PFSK-1 (cell line): ENCODE measurements at regions not wholly inside any gene's neighbourhood (a gene's known extent, or its start where the extent isn't known, plus 50 kb on each side); places are given as distances from the start of the nearest gene placed in this dataset.

Experiments
- FOXP2 ChIP-seq: optimal IDR thresholded peaks from 2 replicates; pipeline ENCODE3; 2011; ENCODE audit warnings: borderline replicate concordance, control low read depth, inconsistent platforms; ENCODE audit not compliant: insufficient read depth; ENCODE audit errors: extremely low read length, extremely low read depth
- POLR2AphosphoS5 ChIP-seq: IDR thresholded peaks from 2 replicates; pipeline ENCODE4 v1.6.1; 2012; ENCODE audit warnings: low read depth, mild to moderate bottlenecking, control low read depth, low read length, moderate library complexity
- SIN3A ChIP-seq: IDR thresholded peaks from 2 replicates; pipeline ENCODE4 v1.6.1; 2012; ENCODE audit warnings: mild to moderate bottlenecking, low read length, moderate library complexity, borderline replicate concordance; ENCODE audit not compliant: insufficient read depth
- TAF1 ChIP-seq: IDR thresholded peaks from 2 replicates; pipeline ENCODE4 v1.6.1; 2012; ENCODE audit warnings: low read length, control low read depth, borderline replicate concordance; ENCODE audit not compliant: insufficient read depth
- TF ChIP-seq, protein P1 (sequence below), 2 experiments: IDR thresholded peaks; 2 replicates each; pipeline versions ENCODE4 v1.6.1 to v1.8.0; 2011 to 2012; ENCODE audit warnings: low read depth in 2 of 2, low read length in 2 of 2, control low read depth in 1 of 2, inconsistent platforms in 1 of 2, mild to moderate bottlenecking in 1 of 2, moderate library complexity in 1 of 2; ENCODE audit not compliant: insufficient read depth in 1 of 2

DNA sequence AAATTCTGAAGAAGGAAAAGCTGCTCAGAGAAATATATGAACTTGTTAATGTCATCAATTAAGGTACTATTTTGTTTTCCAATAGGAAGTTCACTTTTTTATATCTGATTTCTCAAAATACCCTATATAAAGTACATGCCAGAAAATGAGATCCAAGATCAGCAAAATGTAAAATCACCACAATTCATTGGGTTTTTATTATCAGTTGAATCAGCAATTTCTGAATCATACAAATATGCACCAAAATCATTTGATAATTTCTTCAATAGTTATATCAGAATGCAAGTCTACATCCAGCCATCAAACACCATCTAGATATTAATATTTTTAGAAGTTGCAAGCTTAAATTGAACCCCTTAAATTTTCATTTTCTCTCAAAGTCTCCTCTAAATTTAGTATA is 1293.4 kb upstream of the NCAM2 start:
- no peak for TF ChIP-seq FOXP2
- TF ChIP-seq POLR2AphosphoS5 = no peak
- no peak for TF ChIP-seq TAF1
- no peak for TF ChIP-seq SIN3A
- TF ChIP-seq, protein P1, sequence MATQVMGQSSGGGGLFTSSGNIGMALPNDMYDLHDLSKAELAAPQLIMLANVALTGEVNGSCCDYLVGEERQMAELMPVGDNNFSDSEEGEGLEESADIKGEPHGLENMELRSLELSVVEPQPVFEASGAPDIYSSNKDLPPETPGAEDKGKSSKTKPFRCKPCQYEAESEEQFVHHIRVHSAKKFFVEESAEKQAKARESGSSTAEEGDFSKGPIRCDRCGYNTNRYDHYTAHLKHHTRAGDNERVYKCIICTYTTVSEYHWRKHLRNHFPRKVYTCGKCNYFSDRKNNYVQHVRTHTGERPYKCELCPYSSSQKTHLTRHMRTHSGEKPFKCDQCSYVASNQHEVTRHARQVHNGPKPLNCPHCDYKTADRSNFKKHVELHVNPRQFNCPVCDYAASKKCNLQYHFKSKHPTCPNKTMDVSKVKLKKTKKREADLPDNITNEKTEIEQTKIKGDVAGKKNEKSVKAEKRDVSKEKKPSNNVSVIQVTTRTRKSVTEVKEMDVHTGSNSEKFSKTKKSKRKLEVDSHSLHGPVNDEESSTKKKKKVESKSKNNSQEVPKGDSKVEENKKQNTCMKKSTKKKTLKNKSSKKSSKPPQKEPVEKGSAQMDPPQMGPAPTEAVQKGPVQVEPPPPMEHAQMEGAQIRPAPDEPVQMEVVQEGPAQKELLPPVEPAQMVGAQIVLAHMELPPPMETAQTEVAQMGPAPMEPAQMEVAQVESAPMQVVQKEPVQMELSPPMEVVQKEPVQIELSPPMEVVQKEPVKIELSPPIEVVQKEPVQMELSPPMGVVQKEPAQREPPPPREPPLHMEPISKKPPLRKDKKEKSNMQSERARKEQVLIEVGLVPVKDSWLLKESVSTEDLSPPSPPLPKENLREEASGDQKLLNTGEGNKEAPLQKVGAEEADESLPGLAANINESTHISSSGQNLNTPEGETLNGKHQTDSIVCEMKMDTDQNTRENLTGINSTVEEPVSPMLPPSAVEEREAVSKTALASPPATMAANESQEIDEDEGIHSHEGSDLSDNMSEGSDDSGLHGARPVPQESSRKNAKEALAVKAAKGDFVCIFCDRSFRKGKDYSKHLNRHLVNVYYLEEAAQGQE (IDR thresholded peaks at IDR 0.05; ENCODE audit: insufficient read depth in 1 of 2, low read depth in 2 of 2, low read length in 2 of 2) = no peak

DNA sequence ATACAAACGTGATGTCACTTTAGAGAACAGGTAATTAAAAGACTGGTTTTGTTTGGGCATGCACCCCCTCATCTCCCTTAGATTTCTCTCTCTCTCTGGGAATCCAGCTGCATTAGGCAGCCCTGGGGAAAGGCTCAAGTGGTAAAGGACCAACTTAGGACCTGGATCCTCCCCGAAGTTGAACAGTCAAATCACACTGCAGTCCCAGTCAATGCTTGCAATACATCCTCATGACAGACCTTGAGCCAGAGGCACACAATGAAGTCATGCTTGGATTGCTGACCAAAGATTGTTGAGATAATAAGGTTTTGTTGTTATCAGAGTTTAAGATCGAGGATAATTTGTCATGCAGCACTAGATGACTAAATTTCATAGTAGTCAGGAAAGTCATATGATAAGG is 1285.8 kb upstream of the NCAM2 start:
- TF ChIP-seq POLR2AphosphoS5 = no peak
- TF ChIP-seq, protein P1 (IDR thresholded peaks at IDR 0.05; ENCODE audit: insufficient read depth in 1 of 2, low read depth in 2 of 2, low read length in 2 of 2) = no peak
- no peak for TF ChIP-seq FOXP2
- no peak for TF ChIP-seq SIN3A
- no peak for TF ChIP-seq TAF1

DNA sequence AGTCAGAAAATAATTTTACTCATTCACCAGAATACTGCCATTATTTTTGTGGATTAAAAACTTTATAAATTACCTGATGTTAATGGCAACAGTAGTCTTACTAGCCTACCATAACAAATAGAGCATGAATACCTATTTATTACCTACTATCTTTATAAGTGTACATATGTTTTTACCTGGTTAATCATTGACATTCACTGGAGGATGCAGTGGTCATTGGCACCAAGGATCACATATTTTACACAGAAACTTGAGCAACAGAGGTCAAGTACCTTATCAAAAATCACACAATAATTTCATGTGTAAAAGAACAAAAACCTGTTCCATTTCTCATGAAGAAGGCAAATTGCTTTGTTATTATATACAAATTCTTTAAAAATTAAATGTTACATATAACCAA is 1284.9 kb upstream of the NCAM2 start:
- no peak for TF ChIP-seq TAF1
- TF ChIP-seq SIN3A = no peak
- TF ChIP-seq POLR2AphosphoS5 = no peak
- no peak for TF ChIP-seq FOXP2
- TF ChIP-seq, protein P1 (IDR thresholded peaks at IDR 0.05; ENCODE audit: insufficient read depth in 1 of 2, low read depth in 2 of 2, low read length in 2 of 2) = no peak

DNA sequence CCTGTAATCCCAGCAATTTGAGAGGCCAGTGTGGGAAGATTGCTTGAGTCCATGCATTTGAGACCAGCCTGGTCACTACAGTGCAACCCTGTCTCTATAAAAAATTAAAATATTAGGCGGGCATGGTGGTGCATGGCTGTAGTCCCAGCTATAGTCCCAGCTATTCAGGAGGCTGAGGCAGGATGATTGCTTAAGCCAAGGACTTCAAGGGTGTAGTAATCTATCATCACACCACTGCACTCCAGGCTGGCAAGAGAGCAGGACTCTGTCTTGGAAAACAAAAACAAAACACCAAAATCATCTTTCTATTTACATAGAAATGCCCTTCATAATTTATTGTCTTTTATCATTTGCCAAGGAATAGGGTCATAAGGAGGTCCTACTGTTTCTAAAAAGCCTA is 1274.1 kb upstream of the NCAM2 start:
- no peak for TF ChIP-seq POLR2AphosphoS5
- TF ChIP-seq, protein P1 (IDR thresholded peaks at IDR 0.05; ENCODE audit: insufficient read depth in 1 of 2, low read depth in 2 of 2, low read length in 2 of 2) = no peak
- no peak for TF ChIP-seq SIN3A

DNA sequence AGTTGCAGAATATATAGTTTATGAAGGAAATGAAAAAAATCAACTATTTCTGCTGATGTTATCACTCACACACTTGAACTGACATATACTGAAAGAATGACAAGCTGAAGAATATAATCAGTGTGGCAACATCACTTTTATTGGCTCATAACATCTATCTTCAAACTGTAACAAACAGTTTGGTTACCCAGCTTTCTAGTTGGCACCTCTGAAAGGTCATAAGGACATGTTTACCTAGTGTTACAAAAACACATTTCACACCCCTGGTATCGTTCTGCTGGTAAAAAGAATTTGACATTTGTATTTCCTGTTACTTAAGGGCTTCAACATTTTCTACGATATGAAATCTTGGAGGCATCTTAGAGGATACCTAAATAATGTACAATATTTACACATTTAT is 1267.0 kb upstream of the NCAM2 start:
- TF ChIP-seq, protein P1 (IDR thresholded peaks at IDR 0.05; ENCODE audit: insufficient read depth in 1 of 2, low read depth in 2 of 2, low read length in 2 of 2) = no peak
- TF ChIP-seq POLR2AphosphoS5 = no peak
- TF ChIP-seq TAF1 = no peak
- TF ChIP-seq FOXP2 = no peak
- TF ChIP-seq SIN3A = no peak
